Sigmoid colon (tissue), 6 donors: ENCODE measurements at regions not wholly inside any gene's neighbourhood (a gene's known extent, or its start where the extent isn't known, plus 50 kb on each side); places are given as distances from the start of the nearest gene placed in this dataset.

ENCODE experiments used
- DNase-seq: peaks from one replicate; pipeline ENCODE4 v3.0.0-alpha.2; 2019
- H3K27ac ChIP-seq, 4 donors: fragments of 200-600 bp; sonication (generic); one replicate each; pipeline ENCODE4 v1.5.1; 2016 to 2019; ENCODE audit warnings: mild to moderate bottlenecking in 1 of 4
- H3K27me3 ChIP-seq, 3 donors: fragments of 200-600 bp; sonication (generic); one replicate each; pipeline ENCODE4 v1.5.1; 2019; ENCODE audit warnings: mild to moderate bottlenecking in 1 of 3
- H3K36me3 ChIP-seq, 4 donors: fragments of 200-600 bp; sonication (generic); one replicate each; pipeline ENCODE4 v1.5.1; 2016 to 2019
- H3K4me1 ChIP-seq, 4 donors: fragments of 200-600 bp; sonication (generic); one replicate each; pipeline ENCODE4 v1.5.1; 2017 to 2019
- H3K4me3 ChIP-seq, 4 donors: fragments of 200-600 bp; sonication (generic); one replicate each; pipeline ENCODE4 v1.5.1; 2017 to 2019; ENCODE audit warnings: mild to moderate bottlenecking in 2 of 4, moderate library complexity in 1 of 4
- H3K9me3 ChIP-seq, 4 donors: fragments of 200-600 bp in 3 of 4; sonication (generic) in 3 of 4; one replicate each; pipeline versions ENCODE4 v1.5.1 to v1.6.1; 2013 to 2019
- EP300 ChIP-seq, 4 donors: sonication (generic); formaldehyde crosslinking; IDR thresholded peaks; one replicate each; pipeline ENCODE4 v1.6.1; 2017; ENCODE audit warnings: antibody characterized with exemption in 4 of 4
- POLR2A ChIP-seq, 2 donors: fragments of 450-650 bp; IDR thresholded peaks; one replicate each; pipeline ENCODE4 v1.6.1; 2016; ENCODE audit warnings: antibody characterized with exemption in 2 of 2, mild to moderate bottlenecking in 2 of 2, moderate library complexity in 2 of 2
- POLR2AphosphoS5 ChIP-seq, 4 donors: sonication (generic); formaldehyde crosslinking; IDR thresholded peaks; one replicate each; pipeline ENCODE4 v1.6.1; 2017; ENCODE audit warnings: antibody characterized with exemption in 4 of 4
- WGBS, 2 donors: extraction: QIAGEN DNeasy Blood & Tissue Kit; methylation state at CpG; one replicate each; pipeline ENCODE4 v1.1.7; 2013; 5-methylcytosine and 5-hydroxymethylcytosine counted together
- intact Hi-C: fragments of 100-400 bp; cut with DNase I; formaldehyde crosslinking; loops from one replicate; pipeline ENCODE4 v1.15.1; 2023
- TF ChIP-seq, protein P1 (sequence below), 4 experiments: fragments of 450-650 bp in 3 of 4; fragments of 200-600 bp in 1 of 4; IDR thresholded peaks; one replicate each; pipeline ENCODE4 v1.5.1; 2016 to 2019; ENCODE audit warnings: antibody characterized with exemption in 4 of 4, mild to moderate bottlenecking in 3 of 4, moderate library complexity in 2 of 4
- donor health status: healthy with polysubstance abuse.
- donor health status: healthy.

- intact Hi-C loops: no loop called here
- TF ChIP-seq EP300 (IDR thresholded peaks at IDR 0.05): no peak
- TF ChIP-seq POLR2A (IDR thresholded peaks at IDR 0.05): no peak
- no peak for TF ChIP-seq POLR2AphosphoS5 (IDR thresholded peaks at IDR 0.05)
- TF ChIP-seq, protein P1, sequence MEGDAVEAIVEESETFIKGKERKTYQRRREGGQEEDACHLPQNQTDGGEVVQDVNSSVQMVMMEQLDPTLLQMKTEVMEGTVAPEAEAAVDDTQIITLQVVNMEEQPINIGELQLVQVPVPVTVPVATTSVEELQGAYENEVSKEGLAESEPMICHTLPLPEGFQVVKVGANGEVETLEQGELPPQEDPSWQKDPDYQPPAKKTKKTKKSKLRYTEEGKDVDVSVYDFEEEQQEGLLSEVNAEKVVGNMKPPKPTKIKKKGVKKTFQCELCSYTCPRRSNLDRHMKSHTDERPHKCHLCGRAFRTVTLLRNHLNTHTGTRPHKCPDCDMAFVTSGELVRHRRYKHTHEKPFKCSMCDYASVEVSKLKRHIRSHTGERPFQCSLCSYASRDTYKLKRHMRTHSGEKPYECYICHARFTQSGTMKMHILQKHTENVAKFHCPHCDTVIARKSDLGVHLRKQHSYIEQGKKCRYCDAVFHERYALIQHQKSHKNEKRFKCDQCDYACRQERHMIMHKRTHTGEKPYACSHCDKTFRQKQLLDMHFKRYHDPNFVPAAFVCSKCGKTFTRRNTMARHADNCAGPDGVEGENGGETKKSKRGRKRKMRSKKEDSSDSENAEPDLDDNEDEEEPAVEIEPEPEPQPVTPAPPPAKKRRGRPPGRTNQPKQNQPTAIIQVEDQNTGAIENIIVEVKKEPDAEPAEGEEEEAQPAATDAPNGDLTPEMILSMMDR (IDR thresholded peaks at IDR 0.05): no peak
Measured at GRCh38 chr1:222892137-222892769, 77.4 kb downstream of the DISP1 start.

GRCh38 chr1:222893255-222893654 is 78.4 kb downstream of the DISP1 start:
- intact Hi-C loops: no loop called here
- no peaks in the 10 kb centered on the region for H3K36me3 ChIP-seq
- peaks cover 0 to 15% (median 12%) of the 10 kb centered on the region in 4 donors for H3K4me1 ChIP-seq
- no peak overlapping the region for H3K27ac ChIP-seq
- H3K27me3 ChIP-seq: no peaks in the 10 kb centered on the region
- H3K9me3 ChIP-seq: no peaks in the 10 kb centered on the region
- no peak overlapping the region for H3K4me3 ChIP-seq
- DNase-seq: no peak
- TF ChIP-seq, protein P1 (IDR thresholded peaks at IDR 0.05): no peak
- TF ChIP-seq POLR2AphosphoS5 (IDR thresholded peaks at IDR 0.05) (no peak), EP300 (IDR thresholded peaks at IDR 0.05) (no peak), POLR2A (IDR thresholded peaks at IDR 0.05) (no peak)
- 95 to 96% methylated on average over 13 of the region's 13 CpGs for WGBS, 2 donors

More at GRCh38 chr1:222892137-222892769, 77.4 kb downstream of the DISP1 start:
- H3K9me3 ChIP-seq: no peaks in the 10 kb centered on the region
- WGBS, 2 donors: 88 to 90% methylated on average over 8 of the region's 8 CpGs
- no peaks in the 10 kb centered on the region for H3K36me3 ChIP-seq
- H3K27ac ChIP-seq: no peak overlapping the region
- peaks cover 0 to 11% (median 10%) of the 10 kb centered on the region in 4 donors for H3K4me1 ChIP-seq
- H3K27me3 ChIP-seq: no peaks in the 10 kb centered on the region
- H3K4me3 ChIP-seq: no peak overlapping the region
- DNase-seq: no peak

- Histone ChIP-seq H3K36me3 (no peaks in the 10 kb centered on the region), H3K9me3 (no peaks in the 10 kb centered on the region), H3K27me3 (no peaks in the 10 kb centered on the region), H3K27ac (no peak overlapping the region), H3K4me3 (no peak overlapping the region), H3K4me1 (peaks cover 0 to 25% (median 13%) of the 10 kb centered on the region in 4 donors)
- 96 to 97% methylated on average over 11 of the region's 11 CpGs for WGBS, 2 donors
- TF ChIP-seq POLR2AphosphoS5 (IDR thresholded peaks at IDR 0.05): no peak
- no peak for TF ChIP-seq POLR2A (IDR thresholded peaks at IDR 0.05)
- no peak for TF ChIP-seq EP300 (IDR thresholded peaks at IDR 0.05)
- no peak for DNase-seq
- intact Hi-C loops: no loop called here
Measured at GRCh38 chr1:222894331-222894730, 79.5 kb downstream of the DISP1 start.

- H3K9me3 ChIP-seq: no peaks in the 10 kb centered on the region
- DNase-seq: no peak
- H3K36me3 ChIP-seq: no peaks in the 10 kb centered on the region
- 58 to 64% methylated on average over 3 of the region's 3 CpGs for WGBS, 2 donors
- TF ChIP-seq POLR2A (IDR thresholded peaks at IDR 0.05) (no peak), EP300 (IDR thresholded peaks at IDR 0.05) (no peak), POLR2AphosphoS5 (IDR thresholded peaks at IDR 0.05) (no peak)
- TF ChIP-seq, protein P1 (IDR thresholded peaks at IDR 0.05): no peak
- intact Hi-C loops: no loop called here
- no peaks in the 10 kb centered on the region for H3K27me3 ChIP-seq
- H3K4me3 ChIP-seq: peak overlapping the region in 3 of 4 donors; percentile 29 to 44 (median 39)
- H3K27ac ChIP-seq: peak overlapping the region in 3 of 4 donors; percentile 41 to 66 (median 59)
- H3K4me1 ChIP-seq: peaks cover 0 to 25% (median 10%) of the 10 kb centered on the region in 4 donors
Measured at GRCh38 chr1:222896630-222897526, 82.0 kb downstream of the DISP1 start.
